ENCODE measurements at regions not wholly inside any gene's neighbourhood (a gene's known extent, or its start where the extent isn't known, plus 50 kb on each side); places are given as distances from the start of the nearest gene placed in this dataset.

DNA sequence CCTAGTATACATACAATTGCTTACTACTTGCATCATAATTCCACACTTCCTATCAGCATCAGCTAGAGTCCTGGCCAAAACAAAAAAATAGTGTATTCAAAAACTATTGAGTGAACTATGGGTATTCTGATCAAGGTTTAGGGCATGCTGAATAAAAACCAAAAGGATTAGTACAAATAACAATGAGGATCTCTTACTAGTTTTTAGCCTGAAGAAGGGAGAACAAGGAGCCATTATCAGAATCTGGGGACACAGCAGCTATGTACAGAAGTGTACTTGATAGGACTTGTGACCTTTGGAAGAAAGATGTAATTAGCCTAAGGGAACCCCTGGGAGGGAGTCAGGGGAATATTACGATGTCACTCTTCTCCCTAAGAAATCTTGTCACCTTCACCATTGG lies 832.2 kb downstream of the SQOR start:
- TF ChIP-seq EP300 (IDR thresholded peaks at IDR 0.05; ENCODE audit: borderline replicate concordance) (no peak), TCF12 (IDR thresholded peaks at IDR 0.05; ENCODE audit: low read depth) (no peak), FOXM1 (IDR thresholded peaks at IDR 0.05; ENCODE audit: borderline replicate concordance, low read depth) (no peak), TEAD4 (IDR thresholded peaks at IDR 0.05) (no peak)
- TF ChIP-seq, protein P1, sequence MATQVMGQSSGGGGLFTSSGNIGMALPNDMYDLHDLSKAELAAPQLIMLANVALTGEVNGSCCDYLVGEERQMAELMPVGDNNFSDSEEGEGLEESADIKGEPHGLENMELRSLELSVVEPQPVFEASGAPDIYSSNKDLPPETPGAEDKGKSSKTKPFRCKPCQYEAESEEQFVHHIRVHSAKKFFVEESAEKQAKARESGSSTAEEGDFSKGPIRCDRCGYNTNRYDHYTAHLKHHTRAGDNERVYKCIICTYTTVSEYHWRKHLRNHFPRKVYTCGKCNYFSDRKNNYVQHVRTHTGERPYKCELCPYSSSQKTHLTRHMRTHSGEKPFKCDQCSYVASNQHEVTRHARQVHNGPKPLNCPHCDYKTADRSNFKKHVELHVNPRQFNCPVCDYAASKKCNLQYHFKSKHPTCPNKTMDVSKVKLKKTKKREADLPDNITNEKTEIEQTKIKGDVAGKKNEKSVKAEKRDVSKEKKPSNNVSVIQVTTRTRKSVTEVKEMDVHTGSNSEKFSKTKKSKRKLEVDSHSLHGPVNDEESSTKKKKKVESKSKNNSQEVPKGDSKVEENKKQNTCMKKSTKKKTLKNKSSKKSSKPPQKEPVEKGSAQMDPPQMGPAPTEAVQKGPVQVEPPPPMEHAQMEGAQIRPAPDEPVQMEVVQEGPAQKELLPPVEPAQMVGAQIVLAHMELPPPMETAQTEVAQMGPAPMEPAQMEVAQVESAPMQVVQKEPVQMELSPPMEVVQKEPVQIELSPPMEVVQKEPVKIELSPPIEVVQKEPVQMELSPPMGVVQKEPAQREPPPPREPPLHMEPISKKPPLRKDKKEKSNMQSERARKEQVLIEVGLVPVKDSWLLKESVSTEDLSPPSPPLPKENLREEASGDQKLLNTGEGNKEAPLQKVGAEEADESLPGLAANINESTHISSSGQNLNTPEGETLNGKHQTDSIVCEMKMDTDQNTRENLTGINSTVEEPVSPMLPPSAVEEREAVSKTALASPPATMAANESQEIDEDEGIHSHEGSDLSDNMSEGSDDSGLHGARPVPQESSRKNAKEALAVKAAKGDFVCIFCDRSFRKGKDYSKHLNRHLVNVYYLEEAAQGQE (IDR thresholded peaks at IDR 0.05; ENCODE audit: low read depth), result no peak
